Fibroblast of the aortic adventitia (primary cell): ENCODE measurements at regions not wholly inside any gene's neighbourhood (a gene's known extent, or its start where the extent isn't known, plus 50 kb on each side); places are given as distances from the start of the nearest gene placed in this dataset.

Experiments
- DNase-seq: peaks from one replicate; pipeline ENCODE4 v3.0.0-alpha.2; 2010; ENCODE audit warnings: low read depth
- H3K4me3 ChIP-seq: 2 replicates; pipeline ENCODE4 v1.5.1; 2011; ENCODE audit warnings: low read depth, mild to moderate bottlenecking, control low read depth, low read length, moderate library complexity
- TF ChIP-seq, protein P1 (sequence below): IDR thresholded peaks from 2 replicates; pipeline ENCODE4 v1.5.1; 2011; ENCODE audit warnings: mild to moderate bottlenecking, low read length, control low read depth, inconsistent platforms; ENCODE audit not compliant: insufficient read depth

DNA sequence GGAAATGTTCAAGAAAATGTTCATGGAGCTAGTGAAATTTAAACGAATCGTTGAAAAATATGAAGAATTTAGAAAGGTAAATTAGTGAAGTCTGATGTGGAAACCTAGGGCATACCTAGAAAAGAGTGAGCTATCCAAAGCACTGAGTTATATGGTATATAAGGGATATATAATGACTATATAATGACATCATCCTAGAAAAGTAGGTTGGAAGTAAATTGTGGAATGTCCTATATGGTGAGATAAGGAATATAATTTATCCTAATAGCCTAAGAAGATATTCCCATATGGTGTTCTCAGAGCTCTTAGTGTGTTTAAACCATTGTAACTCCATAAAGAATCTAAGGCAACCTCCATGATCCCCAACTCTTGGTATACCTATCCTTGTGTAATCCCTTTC, 876.4 kb upstream of the ADGRL2 start:
- TF ChIP-seq, protein P1, sequence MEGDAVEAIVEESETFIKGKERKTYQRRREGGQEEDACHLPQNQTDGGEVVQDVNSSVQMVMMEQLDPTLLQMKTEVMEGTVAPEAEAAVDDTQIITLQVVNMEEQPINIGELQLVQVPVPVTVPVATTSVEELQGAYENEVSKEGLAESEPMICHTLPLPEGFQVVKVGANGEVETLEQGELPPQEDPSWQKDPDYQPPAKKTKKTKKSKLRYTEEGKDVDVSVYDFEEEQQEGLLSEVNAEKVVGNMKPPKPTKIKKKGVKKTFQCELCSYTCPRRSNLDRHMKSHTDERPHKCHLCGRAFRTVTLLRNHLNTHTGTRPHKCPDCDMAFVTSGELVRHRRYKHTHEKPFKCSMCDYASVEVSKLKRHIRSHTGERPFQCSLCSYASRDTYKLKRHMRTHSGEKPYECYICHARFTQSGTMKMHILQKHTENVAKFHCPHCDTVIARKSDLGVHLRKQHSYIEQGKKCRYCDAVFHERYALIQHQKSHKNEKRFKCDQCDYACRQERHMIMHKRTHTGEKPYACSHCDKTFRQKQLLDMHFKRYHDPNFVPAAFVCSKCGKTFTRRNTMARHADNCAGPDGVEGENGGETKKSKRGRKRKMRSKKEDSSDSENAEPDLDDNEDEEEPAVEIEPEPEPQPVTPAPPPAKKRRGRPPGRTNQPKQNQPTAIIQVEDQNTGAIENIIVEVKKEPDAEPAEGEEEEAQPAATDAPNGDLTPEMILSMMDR = no peak
- H3K4me3 ChIP-seq = no peak overlapping the region
- DNase-seq = no peak

DNA sequence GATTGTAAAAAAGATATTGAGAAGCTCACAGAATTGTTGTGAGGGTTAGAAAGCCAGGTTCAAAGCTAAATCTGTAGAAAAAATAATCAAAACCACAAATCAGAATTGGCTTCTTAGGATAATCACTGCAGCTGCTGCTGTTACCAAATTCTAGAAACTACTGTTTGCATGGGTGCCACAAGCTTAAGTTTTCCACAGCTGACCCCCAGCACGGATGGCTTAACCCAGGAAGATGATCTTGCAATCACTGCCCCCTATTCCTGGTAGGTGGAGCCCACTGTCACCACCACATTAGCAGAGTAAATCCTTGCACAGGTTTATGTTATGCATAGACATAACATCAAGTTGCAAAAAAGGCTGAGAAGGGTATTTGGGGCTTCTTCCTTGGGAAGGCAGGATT, 877.8 kb upstream of the ADGRL2 start:
- no peak overlapping the region for H3K4me3 ChIP-seq
- TF ChIP-seq, protein P1 = no peak
- DNase-seq = no peak

DNA sequence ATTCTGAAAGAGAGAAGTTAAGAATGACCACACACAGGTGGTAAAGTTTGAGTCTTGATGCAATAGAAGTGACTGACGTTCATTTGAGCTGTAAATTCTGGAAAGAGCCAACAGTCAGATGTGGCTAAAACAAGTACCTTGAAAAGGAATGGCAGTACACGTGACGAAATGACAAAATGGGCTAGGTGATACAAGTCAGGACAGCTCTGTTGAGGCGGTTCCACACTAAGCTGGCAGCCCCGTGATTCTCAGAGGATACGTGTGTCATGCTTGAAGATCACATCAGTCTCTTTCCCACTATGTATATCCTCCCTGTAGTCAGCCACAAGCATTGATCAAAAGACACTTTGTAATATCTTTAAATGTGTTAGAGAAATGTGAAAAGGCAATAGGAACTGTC, 881.3 kb upstream of the ADGRL2 start:
- no peak overlapping the region for H3K4me3 ChIP-seq

DNA sequence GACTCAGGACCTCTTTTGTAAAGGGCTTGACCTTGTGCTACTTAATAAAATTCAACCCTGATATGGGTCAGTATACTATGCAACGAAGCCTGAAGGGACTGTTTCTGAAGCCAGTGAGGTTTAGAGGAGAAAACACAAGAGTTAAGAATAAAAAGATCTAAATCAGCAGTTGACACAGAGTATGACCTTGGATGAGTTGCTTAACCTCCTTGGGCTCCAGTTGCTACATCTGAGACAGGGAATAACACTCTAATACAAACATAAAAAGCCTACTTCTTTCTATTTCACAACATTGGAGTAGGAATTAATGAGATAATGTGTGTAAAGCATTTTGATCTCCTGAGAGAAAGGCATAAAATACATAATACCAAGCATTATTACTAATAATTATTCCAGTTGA, 882.4 kb upstream of the ADGRL2 start:
- TF ChIP-seq, protein P1 = no peak
- no peak overlapping the region for H3K4me3 ChIP-seq
- no peak for DNase-seq

More for the DNA sequence above, 881.3 kb upstream of the ADGRL2 start:
- TF ChIP-seq, protein P1 = no peak
- DNase-seq = no peak

DNA sequence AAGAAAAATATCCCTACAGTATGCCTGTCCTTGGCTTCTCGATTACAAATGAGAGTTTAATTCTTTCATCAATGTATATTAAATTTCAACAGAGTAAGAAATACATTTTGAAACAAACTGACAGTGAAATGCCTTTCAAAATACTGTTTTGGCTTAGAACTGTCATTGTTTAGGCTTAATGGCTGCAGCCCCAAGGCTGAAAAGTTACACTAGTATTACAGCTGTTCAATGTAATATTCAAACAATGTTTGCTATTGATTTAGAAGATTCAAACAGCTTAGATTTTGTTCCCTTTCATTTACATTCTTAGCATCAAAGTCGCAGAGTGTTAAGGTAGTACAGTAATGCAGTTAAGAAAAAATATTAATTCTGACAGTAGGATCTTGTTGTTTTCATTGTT, 882.9 kb upstream of the ADGRL2 start:
- TF ChIP-seq, protein P1 = no peak
- no peak overlapping the region for H3K4me3 ChIP-seq
- DNase-seq = no peak

DNA sequence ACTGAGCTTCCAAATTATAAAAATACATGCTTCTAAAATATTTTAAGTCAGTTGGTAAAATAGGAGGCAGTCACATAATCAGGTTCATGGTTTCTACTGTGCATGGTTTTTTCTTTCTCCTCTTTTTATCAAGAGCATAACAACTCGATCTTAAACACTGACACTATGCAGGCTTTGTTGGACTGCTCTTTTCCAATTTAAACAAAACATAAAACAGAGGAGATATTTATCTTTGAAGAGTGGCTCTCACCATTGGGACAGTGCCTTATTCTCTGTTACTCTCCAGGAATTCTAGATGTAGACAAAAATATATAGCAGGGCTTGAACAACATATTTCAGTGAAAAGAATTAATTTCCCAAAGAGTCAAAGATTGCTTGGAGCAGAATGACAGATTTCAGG, 883.5 kb upstream of the ADGRL2 start:
- no peak for DNase-seq
- H3K4me3 ChIP-seq = no peak overlapping the region
- TF ChIP-seq, protein P1 = no peak

DNA sequence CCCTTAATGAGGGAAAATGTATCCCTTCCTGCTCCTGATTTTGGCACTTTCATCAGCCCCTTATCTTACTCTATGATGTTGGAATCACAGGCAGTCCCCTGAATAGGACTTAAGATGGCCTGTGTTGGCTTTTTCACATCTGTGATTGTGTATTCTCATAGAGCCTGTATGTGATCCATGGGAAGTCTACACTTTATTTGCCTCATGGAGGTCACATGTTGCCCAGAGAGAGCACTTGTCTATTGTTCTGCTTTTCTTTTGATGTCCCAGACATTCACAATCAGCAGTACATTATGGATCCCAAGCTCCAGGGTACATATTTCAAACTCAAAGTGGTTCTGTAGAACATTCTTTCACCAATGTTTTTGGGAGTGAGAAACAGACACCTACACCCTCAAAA, 885.2 kb upstream of the ADGRL2 start:
- DNase-seq = no peak
- no peak overlapping the region for H3K4me3 ChIP-seq
- TF ChIP-seq, protein P1 = no peak
